WTC11 (cell line): ENCODE measurements at regions not wholly inside any gene's neighbourhood (a gene's known extent, or its start where the extent isn't known, plus 50 kb on each side); places are given as distances from the start of the nearest gene placed in this dataset.

Experiments
- CTCF ChIP-seq: fragments of 200-600 bp; IDR thresholded peaks from 2 replicates; pipeline ENCODE4 v1.8.0; 2022; ENCODE audit warnings: antibody characterized with exemption
- KAT7 ChIP-seq: sonication (generic); formaldehyde crosslinking; IDR thresholded peaks from 2 replicates; pipeline ENCODE4 v1.8.1; 2023; ENCODE audit warnings: missing genetic modification reagents, mild to moderate bottlenecking, borderline replicate concordance
- MAX ChIP-seq: sonication (generic); formaldehyde crosslinking; IDR thresholded peaks from 2 replicates; pipeline ENCODE4 v1.8.0; 2022; ENCODE audit warnings: mild to moderate bottlenecking, missing genetic modification reagents
- MYBL2 ChIP-seq: sonication (generic); formaldehyde crosslinking; IDR thresholded peaks from 2 replicates; pipeline ENCODE4 v1.8.1; 2023; ENCODE audit warnings: mild to moderate bottlenecking, moderate library complexity, missing genetic modification reagents
- ZNF416 ChIP-seq: fragments of 250-450 bp; sonication (Bioruptor Pico); IDR thresholded peaks from 2 replicates; pipeline ENCODE4 v1.9.0; 2021; ENCODE audit warnings: mild to moderate bottlenecking, inconsistent platforms

GRCh38 chr3:18529631-18530030, 104.5 kb upstream of the SATB1 start:
- TF ChIP-seq CTCF (no peak), ZNF416 (CRISPR knock-in tag) (no peak), MYBL2 (CRISPR knock-in tag) (no peak), MAX (CRISPR knock-in tag) (no peak), KAT7 (no peak)
